Skeletal muscle cell (primary cell): ENCODE measurements at regions not wholly inside any gene's neighbourhood (a gene's known extent, or its start where the extent isn't known, plus 50 kb on each side); places are given as distances from the start of the nearest gene placed in this dataset.

ENCODE experiments used
- DNase-seq: peaks from one replicate; pipeline ENCODE4 v3.0.0-alpha.2; 2010; ENCODE audit warnings: low read depth
- H3K4me3 ChIP-seq: 2 replicates; pipeline ENCODE4 v1.5.1; 2011; ENCODE audit warnings: low read depth, mild to moderate bottlenecking, control low read depth, low read length, moderate library complexity

DNA sequence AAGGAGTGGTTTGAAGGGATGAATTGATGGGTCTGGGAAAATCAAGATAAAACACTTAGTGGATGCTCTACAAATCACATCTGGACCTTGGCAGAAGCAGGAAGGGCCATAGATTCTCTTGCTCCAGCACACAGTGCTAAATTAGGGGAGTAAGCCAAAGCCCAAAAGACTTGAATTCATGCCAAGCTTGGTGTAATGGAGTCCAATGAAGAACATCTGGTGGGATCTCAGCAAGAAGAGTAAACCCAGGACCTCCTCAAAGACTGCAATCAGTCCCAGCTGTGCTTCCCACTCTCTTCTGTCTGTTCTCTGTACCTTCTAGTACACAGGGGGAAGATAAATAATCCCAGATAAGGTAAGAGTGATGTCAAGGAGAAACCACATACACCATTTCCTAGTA is 683.4 kb downstream of the RNF144B start:
- DNase-seq, result no peak
- no peak overlapping the region for H3K4me3 ChIP-seq

DNA sequence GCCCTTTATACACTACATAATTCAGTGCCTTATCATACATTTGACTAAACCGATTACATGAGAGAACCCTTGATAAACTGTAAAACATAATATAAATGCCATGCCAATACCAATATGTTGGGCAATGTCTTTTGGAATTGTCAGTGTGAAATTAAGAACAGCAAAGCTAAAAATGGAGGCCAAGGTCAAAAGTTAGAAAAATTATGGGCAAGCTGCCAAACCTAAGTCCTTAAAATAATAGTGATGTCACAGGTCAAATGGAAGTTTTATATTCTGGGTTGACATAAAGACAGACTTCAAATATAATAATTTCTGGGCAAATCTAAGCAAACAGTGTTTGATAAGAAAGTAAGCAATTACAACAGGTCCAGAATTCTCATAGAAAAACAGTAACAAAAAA is 696.7 kb downstream of the RNF144B start:
- no peak for DNase-seq

DNA sequence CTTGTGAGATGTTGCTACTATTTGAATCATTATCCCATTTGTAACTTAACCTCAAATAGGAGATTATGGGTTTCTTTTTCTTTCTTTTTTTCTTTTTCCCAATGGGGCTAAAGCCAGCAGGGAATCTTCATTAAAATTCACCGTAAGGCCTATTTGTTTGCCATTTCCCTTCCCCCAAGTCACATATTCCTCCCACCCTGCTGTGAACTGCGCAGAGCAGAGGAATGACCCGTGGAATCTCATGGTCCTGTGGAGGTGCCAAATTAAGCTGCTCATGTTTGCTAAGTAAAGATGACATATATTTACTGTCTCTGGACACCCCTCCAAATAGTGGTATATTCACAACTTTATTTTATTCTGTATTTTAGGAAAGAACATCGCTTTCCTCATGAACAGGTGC is 699.3 kb downstream of the RNF144B start:
- H3K4me3 ChIP-seq, result no peak overlapping the region
- DNase-seq, result no peak

More for the DNA sequence above, 696.7 kb downstream of the RNF144B start:
- H3K4me3 ChIP-seq, result no peak overlapping the region

DNA sequence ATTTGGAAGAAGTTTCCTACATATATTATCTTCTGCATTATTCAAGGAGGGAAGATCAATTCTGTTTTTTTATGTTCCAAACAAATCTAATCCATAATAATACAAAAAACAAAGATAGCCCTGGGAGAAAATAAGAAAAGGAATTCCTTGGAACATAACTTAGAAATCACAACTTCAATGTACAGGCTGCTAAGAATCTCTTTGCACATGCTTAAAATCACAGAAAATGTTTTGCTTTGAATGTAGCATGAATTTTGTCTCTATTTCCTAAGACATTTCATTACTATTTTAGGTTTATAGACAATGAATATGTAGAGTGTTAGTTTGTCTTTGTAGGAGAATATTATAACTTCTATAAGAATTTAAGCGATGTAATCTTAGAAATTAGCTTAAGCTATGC is 700.1 kb downstream of the RNF144B start:
- H3K4me3 ChIP-seq, result no peak overlapping the region
- DNase-seq, result no peak

DNA sequence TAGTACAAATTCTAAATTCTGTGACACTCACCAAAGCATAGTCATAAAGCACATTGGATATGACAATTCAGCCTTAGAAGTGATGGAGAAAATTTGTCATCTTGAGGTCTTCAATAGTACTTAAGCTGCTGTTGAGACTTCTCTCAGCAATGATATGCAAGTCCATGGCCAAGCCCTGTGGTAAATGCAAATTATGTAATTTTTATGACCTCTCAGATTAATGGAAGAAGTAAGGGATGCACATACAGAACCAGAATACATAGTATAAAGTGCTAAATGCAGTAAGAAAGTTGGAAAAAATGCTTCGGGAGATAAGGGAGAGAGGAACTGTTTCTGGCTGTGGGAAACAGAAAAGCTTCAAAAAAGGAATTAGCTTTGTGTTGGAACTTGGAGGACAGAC is 700.7 kb downstream of the RNF144B start:
- no peak overlapping the region for H3K4me3 ChIP-seq
- DNase-seq, result no peak

DNA sequence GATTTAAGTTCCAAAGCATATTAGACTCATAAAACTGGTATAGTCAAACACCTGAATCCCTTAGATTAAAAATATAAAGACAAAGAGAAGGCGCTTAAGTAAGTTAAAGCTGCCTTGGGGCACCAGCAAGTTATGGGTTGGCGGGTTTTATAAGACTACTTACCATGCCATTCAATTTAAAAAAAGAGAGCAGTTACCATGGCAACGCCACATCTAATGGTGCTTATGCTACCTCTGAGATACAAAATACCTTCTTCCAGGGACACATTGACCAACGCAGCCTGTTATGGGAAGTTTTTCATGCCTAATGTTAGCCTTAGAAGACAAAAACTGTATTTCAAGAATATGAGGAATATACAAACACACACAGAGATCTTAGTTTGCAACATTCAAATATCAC is 713.6 kb downstream of the RNF144B start:
- no peak for DNase-seq

DNA sequence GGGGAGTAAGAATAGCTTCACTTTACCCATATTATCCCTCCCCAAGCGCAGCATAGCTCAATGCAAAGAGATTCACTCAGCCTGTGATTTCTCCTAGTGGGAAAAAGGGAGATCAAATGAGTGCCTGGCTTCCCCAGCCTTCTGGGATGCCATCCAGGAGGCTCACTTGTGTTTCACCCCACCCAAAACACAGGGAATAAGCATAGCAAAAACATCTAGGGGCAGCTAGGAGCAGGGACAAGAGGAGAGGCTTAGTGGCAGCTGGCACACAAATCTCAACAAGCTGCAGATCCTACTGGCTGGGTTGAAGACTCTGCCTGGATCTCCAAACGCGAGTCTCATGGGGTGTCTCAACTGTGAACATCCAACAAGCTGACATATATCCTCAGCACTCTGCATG is 715.8 kb downstream of the RNF144B start:
- H3K4me3 ChIP-seq, result no peak overlapping the region
- no peak for DNase-seq

More for the DNA sequence above, 713.6 kb downstream of the RNF144B start:
- H3K4me3 ChIP-seq, result no peak overlapping the region

DNA sequence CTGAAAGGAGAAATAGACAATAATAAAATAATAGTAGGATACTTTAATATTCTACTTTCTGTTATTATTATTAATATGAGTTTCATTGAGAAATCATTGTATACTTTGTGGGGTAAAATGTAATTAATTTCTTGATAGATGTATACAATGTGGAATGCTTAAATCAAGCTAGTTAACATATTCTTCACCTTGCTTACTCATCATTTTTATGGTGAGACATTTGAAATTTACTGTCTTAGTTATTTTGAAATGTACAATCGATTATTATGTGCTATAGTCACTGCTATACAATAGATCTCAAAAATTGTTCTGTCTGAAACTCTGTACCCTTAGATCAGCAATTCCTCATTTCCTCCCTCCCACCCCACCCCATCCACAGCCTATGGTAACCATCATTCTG is 720.3 kb downstream of the RNF144B start:
- no peak for DNase-seq
- H3K4me3 ChIP-seq, result no peak overlapping the region

DNA sequence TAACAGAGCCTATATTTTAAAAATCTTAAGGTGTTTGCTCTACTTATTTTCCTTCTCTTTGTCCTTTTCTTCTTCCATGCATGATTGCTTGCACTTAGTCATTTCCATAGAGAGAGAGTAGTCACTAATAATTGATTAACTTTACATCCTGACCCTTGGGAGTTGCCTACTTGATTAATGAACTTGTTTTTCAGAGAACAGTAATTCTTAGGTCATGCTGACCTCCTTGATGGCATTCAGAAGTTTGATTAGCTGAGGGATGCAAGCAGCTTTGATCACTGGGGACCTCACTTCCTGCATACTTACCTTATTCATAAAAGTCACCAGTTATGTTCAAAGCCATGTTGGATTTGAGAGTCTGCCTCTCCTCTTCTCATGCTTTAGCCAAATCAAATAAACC is 715.6 kb upstream of the ID4 start:
- no peak for DNase-seq
- H3K4me3 ChIP-seq, result no peak overlapping the region

DNA sequence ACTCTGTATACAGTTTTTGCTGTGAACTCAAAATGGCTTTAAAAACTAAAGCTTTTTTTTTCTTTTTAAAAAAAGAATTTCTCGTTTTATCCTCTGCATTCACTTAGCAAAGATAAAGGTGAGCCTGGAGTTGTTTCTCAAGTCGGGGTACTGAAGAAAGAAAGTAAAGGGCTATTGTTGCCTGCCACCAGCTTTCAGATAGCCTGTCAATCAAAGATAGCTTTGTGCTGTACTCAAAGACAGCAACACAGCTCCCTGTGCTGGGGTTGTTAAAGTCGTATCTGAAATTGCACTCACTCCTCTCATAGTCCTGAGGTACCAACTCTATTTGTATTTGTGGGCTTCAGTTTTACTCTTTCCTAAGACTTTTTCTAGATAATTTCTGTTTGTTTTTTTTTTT is 710.1 kb upstream of the ID4 start:
- no peak overlapping the region for H3K4me3 ChIP-seq
- DNase-seq, result no peak

DNA sequence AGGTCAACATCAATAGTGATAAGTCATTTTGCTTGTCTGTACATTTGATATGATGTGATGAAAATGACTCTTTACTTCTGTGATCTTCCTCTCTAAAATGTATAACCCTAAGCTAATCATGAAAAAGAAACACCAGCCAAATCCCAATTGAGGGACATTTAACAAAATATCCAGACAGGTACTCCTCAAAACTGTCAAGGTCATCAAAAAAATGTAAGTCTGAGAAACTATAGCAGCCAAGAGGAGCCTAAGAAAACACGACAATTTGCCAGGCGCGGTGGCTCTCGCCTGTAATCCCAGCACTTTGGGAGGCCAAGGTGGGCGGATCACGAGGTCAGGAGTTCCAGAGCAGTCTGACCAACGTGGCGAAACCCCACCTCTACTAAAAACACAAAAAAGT is 708.5 kb upstream of the ID4 start:
- no peak for DNase-seq
- no peak overlapping the region for H3K4me3 ChIP-seq

DNA sequence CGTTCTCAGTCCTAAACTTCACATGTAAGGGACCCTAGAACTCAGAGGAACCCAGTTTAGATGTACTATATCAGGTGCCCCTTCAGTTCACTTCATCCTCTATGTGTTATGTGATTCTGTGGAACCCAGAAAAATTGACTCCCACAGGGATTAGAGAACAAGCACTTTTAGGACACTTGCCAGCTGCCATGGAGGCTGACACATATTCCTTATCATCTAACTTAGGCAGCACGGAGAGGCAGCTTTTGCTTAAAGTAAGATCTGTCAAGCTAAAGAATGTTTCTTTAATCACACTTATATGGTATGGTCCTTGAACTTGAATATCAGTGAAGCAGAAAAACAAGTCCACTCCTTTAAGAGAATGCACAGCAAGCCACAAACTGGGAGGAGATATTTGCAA is 701.5 kb upstream of the ID4 start:
- DNase-seq, result no peak
- no peak overlapping the region for H3K4me3 ChIP-seq

DNA sequence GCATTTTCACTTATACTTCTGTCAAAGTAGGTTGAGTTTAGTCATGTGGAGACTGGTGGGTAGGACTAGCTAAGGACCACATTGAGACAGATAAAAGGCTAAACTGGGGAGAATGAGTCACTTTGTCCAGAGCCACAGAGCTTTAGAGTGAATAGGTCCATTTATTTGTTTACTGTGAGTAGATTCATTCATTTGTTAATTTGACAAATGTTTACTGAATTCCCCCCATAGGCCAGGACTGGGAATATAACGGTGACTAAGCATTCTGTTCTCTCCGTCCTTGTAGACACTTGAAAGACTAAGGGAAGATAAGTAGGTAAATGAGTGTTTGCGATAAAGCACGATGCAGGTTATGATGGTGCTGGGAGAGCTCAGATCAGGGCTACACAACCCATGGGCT is 699.7 kb upstream of the ID4 start:
- no peak overlapping the region for H3K4me3 ChIP-seq

DNA sequence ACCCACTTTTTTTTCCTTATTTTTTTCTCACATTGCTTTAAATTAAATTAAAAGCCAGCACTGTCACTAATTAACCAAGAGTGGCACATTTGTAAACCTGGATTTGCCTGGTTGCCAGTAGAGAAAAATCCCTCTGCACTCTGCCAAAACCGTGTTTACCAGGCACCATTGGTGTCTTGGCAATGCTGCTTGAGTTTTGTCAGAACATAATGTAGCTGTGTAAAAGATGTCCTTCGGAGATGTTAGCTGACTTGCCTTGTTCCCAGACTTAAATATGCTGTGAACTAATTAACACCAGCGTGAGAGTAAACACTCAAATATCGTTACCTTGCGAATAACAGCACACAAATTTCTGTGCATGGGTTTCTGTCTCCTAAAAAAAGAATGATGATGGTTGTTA is 694.9 kb upstream of the ID4 start:
- no peak for DNase-seq
- H3K4me3 ChIP-seq, result no peak overlapping the region

More for the DNA sequence above, 699.7 kb upstream of the ID4 start:
- no peak for DNase-seq

DNA sequence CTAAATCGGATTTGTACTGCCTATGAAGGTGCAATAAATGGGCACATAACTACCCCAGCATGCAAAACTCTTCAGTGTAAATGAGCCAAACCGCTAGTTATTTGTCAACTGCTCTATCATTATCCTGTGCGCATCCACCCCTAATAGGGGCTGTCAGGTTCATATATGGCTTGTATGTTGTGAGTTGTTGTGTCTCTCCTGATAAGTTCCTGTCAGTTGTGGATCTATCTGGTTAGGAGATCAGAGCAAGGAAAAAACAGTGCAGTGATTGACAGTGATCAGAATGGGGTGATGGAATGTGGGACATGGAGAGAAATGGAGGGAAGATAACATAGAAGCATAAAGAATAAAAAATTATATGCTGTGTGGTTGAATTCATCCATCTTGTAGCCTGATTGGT is 686.9 kb upstream of the ID4 start:
- DNase-seq, result no peak
- no peak overlapping the region for H3K4me3 ChIP-seq

DNA sequence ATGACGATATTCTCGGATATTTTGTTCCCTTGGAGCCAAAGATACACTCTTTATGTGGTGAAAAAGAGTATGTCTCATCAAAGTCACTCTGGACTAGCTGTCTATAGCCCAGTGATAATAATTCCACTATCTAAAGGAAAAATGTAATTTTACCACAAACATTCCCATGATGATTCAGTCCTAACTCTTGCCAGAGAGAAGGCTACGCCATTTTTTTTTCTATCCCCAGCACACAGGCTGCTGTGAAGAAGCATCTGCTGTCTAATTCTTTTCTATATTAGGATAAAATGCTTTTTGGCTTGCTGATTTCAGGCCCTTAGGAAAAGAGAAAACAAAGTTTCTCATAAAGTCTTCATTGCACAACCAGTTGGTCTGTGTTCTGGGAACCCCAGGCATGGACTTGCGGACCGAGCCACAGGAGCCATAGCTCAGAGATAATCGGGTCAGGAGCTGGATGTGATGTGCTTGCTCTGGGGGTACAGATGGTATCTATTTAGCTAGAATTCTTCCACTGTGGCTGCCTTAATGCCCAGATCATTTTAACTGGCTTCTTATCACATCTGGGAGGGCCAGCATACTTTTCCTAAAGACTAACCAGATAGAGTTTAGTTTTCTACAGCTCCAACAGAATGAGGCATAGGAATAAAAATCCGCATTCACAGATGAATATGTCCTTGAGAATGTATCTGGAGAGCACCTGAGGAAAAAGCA is 683.7 kb upstream of the ID4 start:
- no peak overlapping the region for H3K4me3 ChIP-seq
- no peak for DNase-seq

DNA sequence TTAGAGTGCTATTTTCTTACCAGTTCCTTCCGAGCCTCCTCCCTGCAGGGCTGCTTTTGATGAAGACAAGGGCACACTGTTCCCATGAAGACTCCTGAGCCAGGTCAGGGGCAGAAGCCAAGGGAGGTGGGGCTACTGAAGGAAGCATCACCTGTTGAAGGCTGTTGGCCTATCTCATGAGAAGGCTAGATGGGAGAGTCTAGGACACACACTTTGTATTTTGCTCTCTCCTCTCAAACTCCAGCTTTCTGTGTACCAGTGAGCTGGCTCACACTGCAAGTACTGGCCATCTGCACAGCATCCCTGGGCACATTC is 683.2 kb upstream of the ID4 start:
- no peak overlapping the region for H3K4me3 ChIP-seq
- DNase-seq, result no peak

DNA sequence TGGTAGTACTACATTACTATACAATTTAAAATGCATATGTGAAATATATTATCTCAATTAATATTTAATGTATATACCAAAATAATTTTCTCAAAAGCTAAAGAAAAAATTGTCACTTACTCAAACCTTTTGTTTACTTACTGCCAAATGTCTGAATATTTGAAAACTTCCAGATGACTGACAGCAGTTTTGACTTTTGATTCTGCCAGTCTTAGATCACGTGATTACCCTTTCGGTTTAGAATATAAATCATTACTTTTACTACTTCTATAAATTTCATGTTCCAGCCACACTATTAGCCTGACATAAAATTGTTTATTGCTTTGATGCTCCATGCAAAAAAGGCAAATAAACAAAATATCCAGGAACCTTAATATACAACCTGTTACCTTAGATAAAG is 680.7 kb upstream of the ID4 start:
- no peak for DNase-seq

DNA sequence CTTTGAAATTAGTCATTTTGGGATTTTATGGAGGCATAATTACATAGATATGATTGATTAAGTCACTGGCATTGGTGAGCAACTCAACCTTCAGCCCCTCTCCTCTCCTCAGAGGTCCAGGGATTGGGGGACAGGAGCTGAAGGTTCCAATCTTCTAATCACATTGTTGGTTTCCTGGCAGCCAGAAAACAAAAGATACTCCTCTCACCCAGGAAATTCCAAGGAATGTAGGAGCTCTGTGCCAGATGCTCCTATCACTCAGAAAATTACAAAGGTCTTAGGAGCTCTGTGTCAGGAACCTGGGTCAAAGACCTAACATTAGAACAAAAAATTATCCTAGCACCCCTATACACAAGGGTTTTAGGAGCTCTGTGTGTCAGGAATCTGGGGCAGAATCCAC is 679.7 kb upstream of the ID4 start:
- no peak for DNase-seq
- H3K4me3 ChIP-seq, result no peak overlapping the region

More for the DNA sequence above, 680.7 kb upstream of the ID4 start:
- H3K4me3 ChIP-seq, result no peak overlapping the region

DNA sequence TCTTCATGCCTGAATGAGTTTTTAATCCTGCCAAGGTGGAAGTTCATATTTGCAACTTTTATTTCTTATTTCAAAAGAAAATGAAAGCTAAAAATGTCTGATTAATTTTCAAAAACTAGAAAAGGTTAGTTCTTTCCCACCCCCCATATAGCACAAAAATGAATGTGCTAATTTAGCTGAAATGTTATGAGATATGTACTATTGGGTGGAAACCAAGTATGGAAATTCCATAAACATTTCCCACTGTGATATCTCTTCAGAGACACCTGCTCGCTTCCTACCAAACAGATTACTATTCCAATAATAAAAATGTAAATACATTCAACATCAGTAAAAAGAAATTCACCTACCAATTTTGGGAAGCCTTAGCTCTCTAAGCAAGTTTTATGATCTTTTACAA is 678.6 kb upstream of the ID4 start:
- DNase-seq, result no peak
- no peak overlapping the region for H3K4me3 ChIP-seq

DNA sequence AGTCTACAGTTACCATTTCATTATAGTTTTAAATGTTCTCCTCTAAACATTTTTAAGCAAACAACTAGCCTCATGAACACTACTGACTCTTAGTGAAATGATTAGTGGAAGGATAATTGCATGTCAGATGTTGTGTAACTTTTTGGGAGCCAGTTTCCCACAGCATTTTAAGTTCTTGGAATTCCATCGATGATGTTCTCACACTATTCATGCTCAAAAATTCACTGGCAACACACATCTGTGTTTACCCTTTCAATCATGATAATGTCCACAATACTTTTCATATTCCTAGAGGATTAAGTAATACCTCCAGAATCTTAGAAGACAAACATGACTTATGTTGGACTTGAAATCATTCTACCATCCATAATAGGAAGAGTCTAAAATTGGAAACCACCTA is 678.1 kb upstream of the ID4 start:
- DNase-seq, result no peak
- H3K4me3 ChIP-seq, result no peak overlapping the region

DNA sequence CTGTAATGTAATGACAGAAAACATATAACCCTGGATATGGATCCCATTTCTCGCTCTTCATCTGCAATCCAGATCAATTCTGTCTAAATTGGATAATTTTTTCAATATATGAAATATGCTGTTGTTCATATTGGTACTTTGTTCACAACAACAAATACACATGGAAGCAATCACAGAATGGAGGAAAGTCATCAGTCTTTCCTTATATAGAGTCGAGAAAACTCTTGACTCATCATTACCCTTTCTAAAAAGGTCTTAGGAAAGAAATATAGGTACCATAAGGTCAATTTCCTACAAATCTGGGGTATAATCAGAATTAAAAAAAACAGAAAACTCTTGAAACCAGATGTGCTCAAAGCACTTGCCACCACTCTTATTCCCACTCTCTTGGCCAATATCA is 677.6 kb upstream of the ID4 start:
- DNase-seq, result no peak
- no peak overlapping the region for H3K4me3 ChIP-seq
